ENCODE measurements at regions not wholly inside any gene's neighbourhood (a gene's known extent, or its start where the extent isn't known, plus 50 kb on each side); places are given as distances from the start of the nearest gene placed in this dataset.

GRCh38 chr22:19612866-19613572 is 88.8 kb upstream of the CLDN5 start:
- TF ChIP-seq CTCF (conservative IDR thresholded peaks at IDR 0.05; ENCODE audit: low read depth, low read length): no peak
- TF ChIP-seq EZH2phosphoT487 (IDR thresholded peaks at IDR 0.05; ENCODE audit: borderline replicate concordance, low read length): no peak
